ENCODE measurements at regions not wholly inside any gene's neighbourhood (a gene's known extent, or its start where the extent isn't known, plus 50 kb on each side); places are given as distances from the start of the nearest gene placed in this dataset.

- H3K27me3 ChIP-seq (ENCODE audit: insufficient read depth, low read length): no peaks in the 10 kb centered on the region
- H3K36me3 ChIP-seq (ENCODE audit: control insufficient read depth in 1 of 2, insufficient read depth in 2 of 2, low read length in 2 of 2): no peaks in the 10 kb centered on the region
- BruUV-seq (replicated peaks): no TSS peak
- H3K9me2 ChIP-seq (ENCODE audit: insufficient read depth): no peaks in the 10 kb centered on the region
- no peak overlapping the region for H3K4me2 ChIP-seq (ENCODE audit: low read length)
- H4K20me1 ChIP-seq (ENCODE audit: insufficient read depth): no peaks in the 10 kb centered on the region
- CTCF ChIA-PET: no interaction called here
- RAD21 ChIA-PET (ENCODE audit: low non-redundant PET in 1 of 2, low total read pairs in 2 of 2, uncharacterized antibody in 2 of 2, unreplicated experiment in 2 of 2): no interaction called here
- H2AFZ ChIP-seq (ENCODE audit: low read depth, low read length, poor library complexity, severe bottlenecking): no peak overlapping the region
- H3K4me3 ChIP-seq (replicated peaks in 1 of 2; ENCODE audit: low read depth in 1 of 2, low read length in 2 of 2): no peak overlapping the region
- no peak overlapping the region for H3K27ac ChIP-seq (ENCODE audit: low read depth, low read length)
- intact Hi-C loops (cut with micrococcal nuclease): no loop called here
- ATAC-seq (no peak), DNase-seq (ENCODE audit: low read depth, low spot score) (no peak)
- POLR2A ChIA-PET: no interaction called here
- H3K79me2 ChIP-seq (ENCODE audit: insufficient read depth, low read length): no peaks in the 10 kb centered on the region
- H3K9ac ChIP-seq (ENCODE audit: low read length): no peak overlapping the region
- TF ChIP-seq CEBPB (IDR thresholded peaks at IDR 0.05; ENCODE audit: low read depth) (no peak), SP1 (IDR thresholded peaks at IDR 0.05; ENCODE audit: low read depth) (no peak), ZBTB33 (IDR thresholded peaks at IDR 0.05; ENCODE audit: extremely low read depth, insufficient replicate concordance, low read length) (no peak), POLR2A (IDR thresholded peaks at IDR 0.05; ENCODE audit: borderline replicate concordance, extremely low read depth, insufficient read depth, insufficient read length) (no peak), REST (IDR thresholded peaks at IDR 0.05; ENCODE audit: low read depth) (no peak), POLR2AphosphoS5 (IDR thresholded peaks at IDR 0.05; ENCODE audit: low read depth, low read length) (no peak), EZH2 (IDR thresholded peaks at IDR 0.05) (no peak), SRF (IDR thresholded peaks at IDR 0.05; ENCODE audit: low read depth) (no peak), ATF3 (IDR thresholded peaks at IDR 0.05) (no peak), ELF1 (IDR thresholded peaks at IDR 0.05; ENCODE audit: borderline replicate concordance, low read depth) (no peak), TCF7L2 (IDR thresholded peaks at IDR 0.05; ENCODE audit: borderline replicate concordance, extremely low read depth, insufficient read depth, insufficient read length) (no peak), YY1 (IDR thresholded peaks at IDR 0.05; ENCODE audit: extremely low read depth, insufficient replicate concordance, low read depth, low read length) (no peak), CBX3 (IDR thresholded peaks at IDR 0.05; ENCODE audit: low read depth) (no peak), RAD21 (IDR thresholded peaks at IDR 0.05; ENCODE audit: low read depth) (no peak), JUND (IDR thresholded peaks at IDR 0.05) (no peak), FOSL1 (IDR thresholded peaks at IDR 0.05; ENCODE audit: low read depth) (no peak)
- H3K9me3 ChIP-seq (ENCODE audit: control insufficient read depth in 1 of 2, insufficient read depth in 1 of 2, low read depth in 1 of 2, low read length in 2 of 2): no peaks in the 10 kb centered on the region
- H3K4me1 ChIP-seq (ENCODE audit: control insufficient read depth in 1 of 2, insufficient read depth in 2 of 2, low read length in 2 of 2): peaks cover 0 to 18% of the 10 kb centered on the region in 2 experiments; a peak in 2 of 4 replicates
Measured at GRCh38 chr4:167717495-167717894, 374.8 kb upstream of the ANXA10 start.

Measured in HCT116 (cell line).